Esophagus squamous epithelium (tissue), 4 donors: ENCODE measurements at regions not wholly inside any gene's neighbourhood (a gene's known extent, or its start where the extent isn't known, plus 50 kb on each side); places are given as distances from the start of the nearest gene placed in this dataset.

Source experiments
- CTCF ChIP-seq, 6 experiments: fragments of 450-650 bp in 4 of 6; fragments of 200-600 bp in 2 of 6; sonication (generic) in 2 of 6; IDR thresholded peaks; one replicate each; pipeline ENCODE4 v1.5.1; 2016 to 2019; ENCODE audit warnings: antibody characterized with exemption in 6 of 6, mild to moderate bottlenecking in 4 of 6, moderate library complexity in 4 of 6
- POLR2A ChIP-seq, 4 donors: fragments of 450-650 bp; IDR thresholded peaks; one replicate each; pipeline ENCODE4 v1.6.1; 2017; ENCODE audit warnings: antibody characterized with exemption in 4 of 4, mild to moderate bottlenecking in 4 of 4, moderate library complexity in 3 of 4

GRCh38 chr4:184934961-184935360 lies 83.3 kb upstream of the HELT start:
- TF ChIP-seq CTCF (IDR thresholded peaks at IDR 0.05) = no peak
- TF ChIP-seq POLR2A (IDR thresholded peaks at IDR 0.05) = no peak
